ENCODE measurements at regions not wholly inside any gene's neighbourhood (a gene's known extent, or its start where the extent isn't known, plus 50 kb on each side); places are given as distances from the start of the nearest gene placed in this dataset.

- no peak overlapping the region for H3K4me3 ChIP-seq (ENCODE audit: low read length)
- H3K9me3 ChIP-seq (ENCODE audit: insufficient read depth, low read depth, low read length): peaks cover 15% of the 10 kb centered on the region
- no peaks in the 10 kb centered on the region for H3K4me1 ChIP-seq (ENCODE audit: insufficient read depth, low read length)
- H3K27ac ChIP-seq (ENCODE audit: low read length): no peak overlapping the region
- no peaks in the 10 kb centered on the region for H3K36me3 ChIP-seq (ENCODE audit: insufficient read depth, low read depth, low read length)
- no peaks in the 10 kb centered on the region for H3K27me3 ChIP-seq (ENCODE audit: insufficient read depth, low read length)
- H3K9ac ChIP-seq (ENCODE audit: low read depth, low read length): no peak overlapping the region
Measured at GRCh38 chr22:48673806-48674500, 1153.7 kb downstream of the BRD1 start.

- Histone ChIP-seq H3K36me3 (ENCODE audit: insufficient read depth, low read depth, low read length) (no peaks in the 10 kb centered on the region), H3K27ac (ENCODE audit: low read length) (no peak overlapping the region), H3K9me3 (ENCODE audit: insufficient read depth, low read depth, low read length) (peaks cover 15% of the 10 kb centered on the region), H3K9ac (ENCODE audit: low read depth, low read length) (no peak overlapping the region), H3K4me3 (ENCODE audit: low read length) (no peak overlapping the region), H3K4me1 (ENCODE audit: insufficient read depth, low read length) (no peaks in the 10 kb centered on the region), H3K27me3 (ENCODE audit: insufficient read depth, low read length) (no peaks in the 10 kb centered on the region)
Measured at GRCh38 chr22:48672387-48672786, 1155.3 kb downstream of the BRD1 start.

- H3K27me3 ChIP-seq (ENCODE audit: insufficient read depth, low read length): no peaks in the 10 kb centered on the region
- peaks cover 15% of the 10 kb centered on the region for H3K9me3 ChIP-seq (ENCODE audit: insufficient read depth, low read depth, low read length)
Measured at GRCh38 chr22:48670731-48671130, 1156.9 kb downstream of the BRD1 start.

GRCh38 chr22:48669986-48670716 lies 1157.5 kb downstream of the BRD1 start:
- no peak overlapping the region for H3K27ac ChIP-seq (ENCODE audit: low read length)
- no peak overlapping the region for H3K9ac ChIP-seq (ENCODE audit: low read depth, low read length)
- no peaks in the 10 kb centered on the region for H3K4me1 ChIP-seq (ENCODE audit: insufficient read depth, low read length)
- H3K36me3 ChIP-seq (ENCODE audit: insufficient read depth, low read depth, low read length): no peaks in the 10 kb centered on the region
- peaks cover 15% of the 10 kb centered on the region for H3K9me3 ChIP-seq (ENCODE audit: insufficient read depth, low read depth, low read length)
- no peaks in the 10 kb centered on the region for H3K27me3 ChIP-seq (ENCODE audit: insufficient read depth, low read length)
- no peak overlapping the region for H3K4me3 ChIP-seq (ENCODE audit: low read length)

More at GRCh38 chr22:48670731-48671130, 1156.9 kb downstream of the BRD1 start:
- H3K9ac ChIP-seq (ENCODE audit: low read depth, low read length): no peak overlapping the region
- H3K4me1 ChIP-seq (ENCODE audit: insufficient read depth, low read length): no peaks in the 10 kb centered on the region
- no peak overlapping the region for H3K27ac ChIP-seq (ENCODE audit: low read length)
- no peak overlapping the region for H3K4me3 ChIP-seq (ENCODE audit: low read length)
- no peaks in the 10 kb centered on the region for H3K36me3 ChIP-seq (ENCODE audit: insufficient read depth, low read depth, low read length)

- H3K27ac ChIP-seq (ENCODE audit: low read length): no peak overlapping the region
- no peaks in the 10 kb centered on the region for H3K4me1 ChIP-seq (ENCODE audit: insufficient read depth, low read length)
- H3K4me3 ChIP-seq (ENCODE audit: low read length): no peak overlapping the region
- H3K27me3 ChIP-seq (ENCODE audit: insufficient read depth, low read length): no peaks in the 10 kb centered on the region
- H3K36me3 ChIP-seq (ENCODE audit: insufficient read depth, low read depth, low read length): no peaks in the 10 kb centered on the region
- H3K9me3 ChIP-seq (ENCODE audit: insufficient read depth, low read depth, low read length): peaks cover 15% of the 10 kb centered on the region
- H3K9ac ChIP-seq (ENCODE audit: low read depth, low read length): no peak overlapping the region
Measured at GRCh38 chr22:48669226-48669625, 1158.4 kb downstream of the BRD1 start.

GRCh38 chr22:48667289-48667688 lies 1160.4 kb downstream of the BRD1 start:
- Histone ChIP-seq H3K36me3 (ENCODE audit: insufficient read depth, low read depth, low read length) (no peaks in the 10 kb centered on the region), H3K27me3 (ENCODE audit: insufficient read depth, low read length) (no peaks in the 10 kb centered on the region), H3K4me3 (ENCODE audit: low read length) (no peak overlapping the region), H3K9ac (ENCODE audit: low read depth, low read length) (no peak overlapping the region), H3K9me3 (ENCODE audit: insufficient read depth, low read depth, low read length) (peaks cover 15% of the 10 kb centered on the region), H3K27ac (ENCODE audit: low read length) (no peak overlapping the region), H3K4me1 (ENCODE audit: insufficient read depth, low read length) (no peaks in the 10 kb centered on the region)

GRCh38 chr22:48666620-48667019 lies 1161.1 kb downstream of the BRD1 start:
- H3K27me3 ChIP-seq (ENCODE audit: insufficient read depth, low read length): no peaks in the 10 kb centered on the region
- no peak overlapping the region for H3K27ac ChIP-seq (ENCODE audit: low read length)
- H3K9me3 ChIP-seq (ENCODE audit: insufficient read depth, low read depth, low read length): peaks cover 9% of the 10 kb centered on the region

GRCh38 chr22:48665311-48665995 lies 1162.2 kb downstream of the BRD1 start:
- Histone ChIP-seq H3K27ac (ENCODE audit: low read length) (no peak overlapping the region), H3K9me3 (ENCODE audit: insufficient read depth, low read depth, low read length) (peaks cover 6% of the 10 kb centered on the region; the same call in 1 of the 2 replicates), H3K27me3 (ENCODE audit: insufficient read depth, low read length) (no peaks in the 10 kb centered on the region), H3K4me3 (ENCODE audit: low read length) (no peak overlapping the region), H3K9ac (ENCODE audit: low read depth, low read length) (no peak overlapping the region), H3K36me3 (ENCODE audit: insufficient read depth, low read depth, low read length) (no peaks in the 10 kb centered on the region), H3K4me1 (ENCODE audit: insufficient read depth, low read length) (no peaks in the 10 kb centered on the region)

More at GRCh38 chr22:48666620-48667019, 1161.1 kb downstream of the BRD1 start:
- H3K36me3 ChIP-seq (ENCODE audit: insufficient read depth, low read depth, low read length): no peaks in the 10 kb centered on the region
- H3K4me3 ChIP-seq (ENCODE audit: low read length): no peak overlapping the region
- H3K4me1 ChIP-seq (ENCODE audit: insufficient read depth, low read length): no peaks in the 10 kb centered on the region
- no peak overlapping the region for H3K9ac ChIP-seq (ENCODE audit: low read depth, low read length)

GRCh38 chr22:48664586-48664985 lies 1163.1 kb downstream of the BRD1 start:
- H3K36me3 ChIP-seq (ENCODE audit: insufficient read depth, low read depth, low read length): no peaks in the 10 kb centered on the region
- no peak overlapping the region for H3K27ac ChIP-seq (ENCODE audit: low read length)
- H3K9me3 ChIP-seq (ENCODE audit: insufficient read depth, low read depth, low read length): peaks cover 6% of the 10 kb centered on the region; the same call in 1 of the 2 replicates
- H3K4me1 ChIP-seq (ENCODE audit: insufficient read depth, low read length): no peaks in the 10 kb centered on the region
- no peak overlapping the region for H3K9ac ChIP-seq (ENCODE audit: low read depth, low read length)
- H3K4me3 ChIP-seq (ENCODE audit: low read length): no peak overlapping the region
- no peaks in the 10 kb centered on the region for H3K27me3 ChIP-seq (ENCODE audit: insufficient read depth, low read length)

GRCh38 chr22:48663297-48663696 lies 1164.4 kb downstream of the BRD1 start:
- peaks cover 6% of the 10 kb centered on the region; the same call in 1 of the 2 replicates for H3K9me3 ChIP-seq (ENCODE audit: insufficient read depth, low read depth, low read length)
- H3K27me3 ChIP-seq (ENCODE audit: insufficient read depth, low read length): no peaks in the 10 kb centered on the region
- no peak overlapping the region for H3K4me3 ChIP-seq (ENCODE audit: low read length)
- no peak overlapping the region for H3K9ac ChIP-seq (ENCODE audit: low read depth, low read length)
- no peaks in the 10 kb centered on the region for H3K36me3 ChIP-seq (ENCODE audit: insufficient read depth, low read depth, low read length)
- no peak overlapping the region for H3K27ac ChIP-seq (ENCODE audit: low read length)
- H3K4me1 ChIP-seq (ENCODE audit: insufficient read depth, low read length): no peaks in the 10 kb centered on the region

GRCh38 chr22:48662476-48663135 lies 1165.1 kb downstream of the BRD1 start:
- Histone ChIP-seq H3K36me3 (ENCODE audit: insufficient read depth, low read depth, low read length) (no peaks in the 10 kb centered on the region), H3K9ac (ENCODE audit: low read depth, low read length) (no peak overlapping the region), H3K4me1 (ENCODE audit: insufficient read depth, low read length) (no peaks in the 10 kb centered on the region), H3K27ac (ENCODE audit: low read length) (no peak overlapping the region), H3K4me3 (ENCODE audit: low read length) (no peak overlapping the region), H3K27me3 (ENCODE audit: insufficient read depth, low read length) (no peaks in the 10 kb centered on the region), H3K9me3 (ENCODE audit: insufficient read depth, low read depth, low read length) (peaks cover 6% of the 10 kb centered on the region; the same call in 1 of the 2 replicates)

All from iPS-20b (cell line).